Esophagus muscularis mucosa (tissue), 4 donors: ENCODE measurements at regions not wholly inside any gene's neighbourhood (a gene's known extent, or its start where the extent isn't known, plus 50 kb on each side); places are given as distances from the start of the nearest gene placed in this dataset.

Source experiments
- DNase-seq: peaks from one replicate; pipeline ENCODE4 v3.0.0-alpha.2; 2017; ENCODE audit errors: extremely low spot score
- H3K27ac ChIP-seq, 4 donors: fragments of 200-600 bp; sonication (generic); replicated peaks in 1 of 4; 1 replicate in 3 of 4; 2 replicates in 1 of 4; pipeline ENCODE4 v1.5.1; 2016 to 2019; ENCODE audit warnings: mild to moderate bottlenecking in 1 of 4
- H3K27me3 ChIP-seq, 4 donors: fragments of 200-600 bp; sonication (generic); one replicate each; pipeline versions ENCODE4 v1.5.1 to v1.6.0; 2016 to 2019
- H3K36me3 ChIP-seq, 4 donors: fragments of 200-600 bp; sonication (generic); one replicate each; pipeline ENCODE4 v1.5.1; 2016 to 2019
- H3K4me1 ChIP-seq, 4 donors: fragments of 200-600 bp; sonication (generic); one replicate each; pipeline ENCODE4 v1.5.1; 2016 to 2019
- H3K4me3 ChIP-seq, 4 donors: fragments of 200-600 bp; sonication (generic); 1 replicate in 2 of 4; 2 replicates in 2 of 4; pipeline ENCODE4 v1.5.1; 2016 to 2019; ENCODE audit warnings: mild to moderate bottlenecking in 4 of 4, moderate library complexity in 1 of 4
- H3K9me3 ChIP-seq, 4 donors: fragments of 200-600 bp; sonication (generic); 1 replicate in 3 of 4; 2 replicates in 1 of 4; pipeline ENCODE4 v1.5.1; 2016 to 2019
- EP300 ChIP-seq: sonication (generic); formaldehyde crosslinking; IDR thresholded peaks from one replicate; pipeline ENCODE4 v1.6.1; 2017; ENCODE audit warnings: antibody characterized with exemption
- POLR2A ChIP-seq: fragments of 450-650 bp; IDR thresholded peaks from one replicate; pipeline ENCODE4 v1.6.1; 2017; ENCODE audit warnings: antibody characterized with exemption, moderate library complexity, mild to moderate bottlenecking, low read depth
- POLR2AphosphoS5 ChIP-seq, 2 donors: sonication (generic); formaldehyde crosslinking; IDR thresholded peaks; one replicate each; pipeline ENCODE4 v1.6.1; 2017; ENCODE audit warnings: antibody characterized with exemption in 2 of 2
- WGBS: methylation state at CpG from one replicate; pipeline ENCODE4 v1.1.5; 2018; 5-methylcytosine and 5-hydroxymethylcytosine counted together
- intact Hi-C: fragments of 100-400 bp; cut with DNase I; formaldehyde crosslinking; loops from one replicate; pipeline ENCODE4 v1.15.1; 2023
- TF ChIP-seq, protein P1 (sequence below), 3 experiments: fragments of 200-600 bp in 2 of 3; fragments of 450-650 bp in 1 of 3; sonication (generic) in 2 of 3; IDR thresholded peaks; one replicate each; pipeline ENCODE4 v1.5.1; 2017 to 2019; ENCODE audit warnings: antibody characterized with exemption in 3 of 3, mild to moderate bottlenecking in 2 of 3, moderate library complexity in 1 of 3

DNA sequence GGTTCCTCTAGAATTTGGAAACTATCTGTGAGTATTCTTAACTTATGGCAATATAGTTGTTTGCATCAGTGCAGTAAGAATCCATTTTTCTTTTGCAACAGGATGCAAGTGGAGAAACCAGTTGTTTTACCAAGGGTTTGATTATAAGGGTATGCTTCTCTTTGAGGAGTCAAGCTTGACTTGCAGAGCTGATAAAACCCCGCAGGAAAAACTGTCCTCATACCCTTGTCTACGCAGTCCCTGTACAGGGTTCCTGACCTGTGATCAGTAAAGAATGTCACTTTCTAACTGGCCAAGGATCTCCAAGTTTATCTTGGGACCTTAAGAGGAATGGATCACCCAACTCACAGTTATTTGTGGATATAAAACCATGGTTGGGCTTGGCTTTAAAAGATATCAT is 161.1 kb upstream of the OLIG3 start:
- no peak overlapping the region for H3K27ac ChIP-seq
- H3K4me1 ChIP-seq, result no peaks in the 10 kb centered on the region
- H3K27me3 ChIP-seq, result no peaks in the 10 kb centered on the region
- no peak for DNase-seq
- H3K4me3 ChIP-seq, result no peak overlapping the region
- H3K36me3 ChIP-seq, result no peaks in the 10 kb centered on the region
- no peak for TF ChIP-seq POLR2A
- 96% methylated on average over 2 of the region's 2 CpGs for WGBS
- H3K9me3 ChIP-seq, result peaks cover 0 to 26% (median 18%) of the 10 kb centered on the region in 4 donors
- intact Hi-C loops, result no loop called here

DNA sequence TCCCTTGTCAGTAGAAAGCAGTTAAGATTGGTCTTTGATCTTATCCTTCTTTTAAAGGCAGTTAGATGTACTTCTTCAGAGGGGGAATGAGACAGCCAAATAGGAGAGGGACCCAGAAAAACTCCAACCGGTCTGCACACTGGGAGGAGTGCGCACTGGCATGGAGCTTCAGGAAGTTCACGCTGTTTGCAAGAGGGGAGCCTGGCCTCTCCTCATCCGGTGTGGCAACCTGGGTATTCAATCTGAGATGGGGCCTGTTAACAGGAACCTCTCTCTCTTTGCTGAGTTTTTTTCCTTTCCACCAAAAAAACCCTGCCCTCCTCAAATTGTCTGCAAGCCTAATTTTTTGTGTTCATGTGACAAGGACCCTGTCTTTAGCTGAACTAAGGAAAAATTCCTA is 162.5 kb upstream of the OLIG3 start:
- Histone ChIP-seq H3K36me3 (no peaks in the 10 kb centered on the region), H3K4me3 (no peak overlapping the region), H3K27ac (no peak overlapping the region), H3K9me3 (peaks cover 0 to 26% (median 18%) of the 10 kb centered on the region in 4 donors), H3K4me1 (no peaks in the 10 kb centered on the region), H3K27me3 (no peaks in the 10 kb centered on the region)
- no peak for DNase-seq
- TF ChIP-seq EP300 (no peak), POLR2A (no peak), POLR2AphosphoS5 (IDR thresholded peaks at IDR 0.05) (no peak)
- TF ChIP-seq, protein P1, sequence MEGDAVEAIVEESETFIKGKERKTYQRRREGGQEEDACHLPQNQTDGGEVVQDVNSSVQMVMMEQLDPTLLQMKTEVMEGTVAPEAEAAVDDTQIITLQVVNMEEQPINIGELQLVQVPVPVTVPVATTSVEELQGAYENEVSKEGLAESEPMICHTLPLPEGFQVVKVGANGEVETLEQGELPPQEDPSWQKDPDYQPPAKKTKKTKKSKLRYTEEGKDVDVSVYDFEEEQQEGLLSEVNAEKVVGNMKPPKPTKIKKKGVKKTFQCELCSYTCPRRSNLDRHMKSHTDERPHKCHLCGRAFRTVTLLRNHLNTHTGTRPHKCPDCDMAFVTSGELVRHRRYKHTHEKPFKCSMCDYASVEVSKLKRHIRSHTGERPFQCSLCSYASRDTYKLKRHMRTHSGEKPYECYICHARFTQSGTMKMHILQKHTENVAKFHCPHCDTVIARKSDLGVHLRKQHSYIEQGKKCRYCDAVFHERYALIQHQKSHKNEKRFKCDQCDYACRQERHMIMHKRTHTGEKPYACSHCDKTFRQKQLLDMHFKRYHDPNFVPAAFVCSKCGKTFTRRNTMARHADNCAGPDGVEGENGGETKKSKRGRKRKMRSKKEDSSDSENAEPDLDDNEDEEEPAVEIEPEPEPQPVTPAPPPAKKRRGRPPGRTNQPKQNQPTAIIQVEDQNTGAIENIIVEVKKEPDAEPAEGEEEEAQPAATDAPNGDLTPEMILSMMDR (IDR thresholded peaks at IDR 0.05), result no peak
- intact Hi-C loops, result no loop called here
- 96% methylated on average over 4 of the region's 4 CpGs for WGBS

DNA sequence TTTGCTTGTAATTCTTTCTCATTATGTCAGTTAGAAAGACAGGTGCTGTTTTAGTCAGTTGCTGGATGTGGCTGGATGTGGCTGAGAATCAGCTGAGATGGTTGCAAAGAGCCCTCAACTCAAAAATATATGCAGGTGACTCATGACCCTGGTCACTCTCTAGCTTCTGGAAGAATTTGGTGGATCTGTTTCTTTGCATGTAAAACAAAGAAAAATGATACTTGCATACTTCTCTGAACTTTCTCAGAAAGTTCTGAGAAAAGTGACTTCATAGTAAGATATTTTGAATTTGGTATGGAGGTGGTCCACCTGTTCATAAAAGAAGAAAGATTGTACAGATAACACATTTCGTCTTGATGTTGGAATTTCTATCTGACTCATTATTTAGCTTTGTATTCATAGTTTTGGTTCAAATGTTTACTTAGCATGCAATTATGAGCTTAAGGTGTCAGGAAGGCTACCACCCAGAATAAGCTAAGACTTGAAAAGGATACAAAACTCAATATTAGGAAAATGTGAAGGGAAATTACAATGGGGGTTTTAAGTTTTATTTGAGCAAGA is 163.2 kb upstream of the OLIG3 start:
- H3K4me1 ChIP-seq, result no peaks in the 10 kb centered on the region
- 56% methylated on average over 1 of the region's 1 CpG for WGBS
- TF ChIP-seq, protein P1 (IDR thresholded peaks at IDR 0.05), result no peak
- H3K9me3 ChIP-seq, result peaks cover 0 to 26% (median 18%) of the 10 kb centered on the region in 4 donors
- H3K27me3 ChIP-seq, result no peaks in the 10 kb centered on the region
- H3K4me3 ChIP-seq, result no peak overlapping the region
- no peak for DNase-seq
- no peak overlapping the region for H3K27ac ChIP-seq
- intact Hi-C loops, result no loop called here
- no peaks in the 10 kb centered on the region for H3K36me3 ChIP-seq

DNA sequence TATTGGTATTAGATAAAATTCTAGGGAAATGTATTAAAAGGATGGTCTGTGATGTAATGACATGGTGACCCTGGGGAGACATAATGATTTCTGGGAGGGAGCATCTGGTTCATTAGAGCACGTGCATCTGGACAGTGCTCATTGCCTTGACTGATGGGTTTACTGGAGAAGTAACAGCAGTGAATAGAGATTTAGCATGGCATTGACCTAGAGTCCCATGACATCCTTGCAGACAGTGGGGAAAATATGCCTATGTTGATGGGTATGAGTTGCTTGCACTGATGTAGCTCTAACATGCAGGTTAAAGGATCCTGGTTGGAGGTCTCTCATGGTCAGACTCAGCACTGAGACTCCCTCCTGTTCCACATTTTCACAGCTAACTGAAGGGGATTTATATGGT is 164.1 kb upstream of the OLIG3 start:
- Histone ChIP-seq H3K27ac (no peak overlapping the region), H3K27me3 (no peaks in the 10 kb centered on the region), H3K4me1 (no peaks in the 10 kb centered on the region), H3K4me3 (no peak overlapping the region), H3K36me3 (no peaks in the 10 kb centered on the region), H3K9me3 (peaks cover 0 to 22% (median 17%) of the 10 kb centered on the region in 4 donors)
- 78% methylated on average over 1 of the region's 1 CpG for WGBS
- intact Hi-C loops, result no loop called here
- no peak for DNase-seq
- TF ChIP-seq POLR2AphosphoS5 (IDR thresholded peaks at IDR 0.05), result no peak
- TF ChIP-seq, protein P1 (IDR thresholded peaks at IDR 0.05), result no peak
- TF ChIP-seq EP300, result no peak
- no peak for TF ChIP-seq POLR2A

DNA sequence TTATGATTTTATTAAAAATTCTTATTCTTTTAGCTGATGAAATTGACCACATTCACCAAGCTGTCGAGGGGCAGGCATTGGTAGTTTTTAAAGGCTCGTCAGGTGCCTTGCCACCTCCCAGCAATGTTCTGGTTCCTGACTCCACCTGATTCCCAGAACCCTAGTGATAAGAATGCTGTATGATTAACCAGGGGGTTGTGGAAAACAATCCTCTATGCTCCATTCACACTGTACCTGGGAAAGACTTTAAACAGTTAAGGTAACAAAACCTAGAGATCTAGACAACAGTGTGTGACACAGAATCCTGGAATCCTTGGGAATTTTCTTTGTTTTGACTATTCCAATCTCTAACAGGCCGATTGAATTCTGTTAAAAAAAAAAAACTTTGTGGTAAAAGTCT is 165.7 kb upstream of the OLIG3 start:
- TF ChIP-seq, protein P1 (IDR thresholded peaks at IDR 0.05), result no peak
- TF ChIP-seq POLR2AphosphoS5 (IDR thresholded peaks at IDR 0.05) (no peak), EP300 (no peak), POLR2A (no peak)
- 76% methylated on average over 3 of the region's 3 CpGs for WGBS
- no peak for DNase-seq

More for the DNA sequence above, 165.7 kb upstream of the OLIG3 start:
- Histone ChIP-seq H3K36me3 (no peaks in the 10 kb centered on the region), H3K4me3 (no peak overlapping the region), H3K9me3 (peaks cover 0 to 7% (median 3%) of the 10 kb centered on the region in 4 donors), H3K4me1 (no peaks in the 10 kb centered on the region), H3K27ac (no peak overlapping the region), H3K27me3 (no peaks in the 10 kb centered on the region)
- intact Hi-C loops, result no loop called here
